IMR-90 (cell line): ENCODE measurements at regions not wholly inside any gene's neighbourhood (a gene's known extent, or its start where the extent isn't known, plus 50 kb on each side); places are given as distances from the start of the nearest gene placed in this dataset.

Experiments
- ATAC-seq: fragments of 200-7000 bp; cut with Tn5 transposase; 2 replicates; pipeline ENCODE4 v1.9.1; 2020; ENCODE audit warnings: low read depth, mild to moderate bottlenecking, moderate library complexity
- BruUV-seq: library from RNA; stranded (reverse); fragments of 400-500 nt; replicated peaks from 2 replicates; lab custom pipeline; 2021; lab: Mats Ljungman, UMichigan
- CTCF ChIA-PET: fragments of 300-600 bp; formaldehyde crosslinking; extraction: SDS; loops from one replicate; lab custom pipeline; 2021; ENCODE audit warnings: antibody characterized with exemption; lab: Yijun Ruan, JAX
- POLR2A ChIA-PET: fragments of 300-600 bp; sonication (Branson Sonifier 250); formaldehyde crosslinking; loops from one replicate; lab custom pipeline; 2022; ENCODE audit warnings: antibody characterized with exemption; ENCODE audit not compliant: unreplicated experiment; lab: Charles Lee
- DNase-seq: peaks from one replicate; pipeline ENCODE4 v3.0.0; 2013
- H2AFZ ChIP-seq: replicated peaks from 2 replicates; pipeline ENCODE3; 2013; ENCODE audit warnings: low read length, mild to moderate bottlenecking; ENCODE audit not compliant: poor library complexity
- H2AK5ac ChIP-seq: 2 replicates; pipeline ENCODE4 v1.6.1; 2013; ENCODE audit warnings: low read depth, low read length, inconsistent platforms
- H2AK9ac ChIP-seq: replicated peaks from 2 replicates; pipeline ENCODE3; 2013; ENCODE audit warnings: mild to moderate bottlenecking, low read depth, low read length, moderate library complexity; ENCODE audit not compliant: poor library complexity
- H2BK120ac ChIP-seq: 2 replicates; pipeline ENCODE4 v1.6.1; 2013; ENCODE audit warnings: low read depth, low read length, inconsistent platforms
- H2BK15ac ChIP-seq: 3 replicates; pipeline ENCODE4 v1.6.1; 2013; ENCODE audit warnings: low read depth, low read length, inconsistent platforms
- H2BK20ac ChIP-seq: 2 replicates; pipeline ENCODE4 v1.6.1; 2013; ENCODE audit warnings: low read depth, mild to moderate bottlenecking, inconsistent platforms, low read length, moderate library complexity
- H2BK5ac ChIP-seq: 2 replicates; pipeline ENCODE4 v1.6.1; 2013; ENCODE audit warnings: mild to moderate bottlenecking, low read depth, low read length, inconsistent platforms; ENCODE audit not compliant: poor library complexity, severe bottlenecking
- H3K14ac ChIP-seq: replicated peaks from 2 replicates; pipeline ENCODE4 v1.6.1; 2013; ENCODE audit warnings: low read depth, low read length, inconsistent platforms
- H3K18ac ChIP-seq: 2 replicates; pipeline ENCODE4 v1.6.1; 2013; ENCODE audit warnings: low read depth, low read length, control low read depth
- H3K23ac ChIP-seq: 2 replicates; pipeline ENCODE4 v1.6.1; 2013; ENCODE audit warnings: low read depth, low read length, inconsistent platforms
- H3K27ac ChIP-seq: 2 replicates; pipeline ENCODE4 v1.5.1; 2013; ENCODE audit warnings: mild to moderate bottlenecking, control low read depth, low read length; ENCODE audit not compliant: insufficient read depth
- H3K27me3 ChIP-seq: 2 replicates; pipeline ENCODE4 v1.6.1; 2013; ENCODE audit warnings: low read length; ENCODE audit not compliant: control insufficient read depth, insufficient read depth
- H3K36me3 ChIP-seq: 2 replicates; pipeline ENCODE4 v1.6.1; 2013; ENCODE audit warnings: low read length, mixed read lengths; ENCODE audit not compliant: control insufficient read depth, insufficient read depth
- H3K4ac ChIP-seq: 2 replicates; pipeline ENCODE4 v1.6.1; 2013; ENCODE audit warnings: low read depth, low read length, inconsistent platforms
- H3K4me1 ChIP-seq: 2 replicates; pipeline ENCODE4 v1.6.1; 2013; ENCODE audit warnings: low read length, mixed read lengths; ENCODE audit not compliant: control insufficient read depth, insufficient read depth
- H3K4me2 ChIP-seq: 2 replicates; pipeline ENCODE4 v1.6.1; 2013; ENCODE audit warnings: low read depth, mild to moderate bottlenecking, control low read depth, low read length, moderate library complexity
- H3K4me3 ChIP-seq: 2 replicates; pipeline ENCODE4 v1.5.1; 2013; ENCODE audit warnings: low read depth, mild to moderate bottlenecking, control low read depth, low read length, moderate library complexity; ENCODE audit not compliant: insufficient read depth
- H3K56ac ChIP-seq: 2 replicates; pipeline ENCODE4 v1.6.1; 2013; ENCODE audit warnings: low read length, inconsistent platforms; ENCODE audit not compliant: insufficient read depth; ENCODE audit errors: extremely low read depth
- H3K79me1 ChIP-seq, 2 experiments: 2 replicates each; pipeline ENCODE4 v1.6.1; 2013; ENCODE audit warnings: low read length in 2 of 2, inconsistent platforms in 1 of 2, low read depth in 1 of 2
- H3K9ac ChIP-seq: 2 replicates; pipeline ENCODE4 v1.6.1; 2013; ENCODE audit warnings: low read depth, low read length, control low read depth
- H3K9me1 ChIP-seq: 2 replicates; pipeline ENCODE4 v1.6.1; 2013; ENCODE audit warnings: low read length, inconsistent platforms; ENCODE audit not compliant: insufficient read depth
- H3K9me3 ChIP-seq: 2 replicates; pipeline ENCODE4 v1.6.1; 2013; ENCODE audit warnings: low read length; ENCODE audit not compliant: control insufficient read depth, insufficient read depth
- H4K20me1 ChIP-seq: 2 replicates; pipeline ENCODE4 v1.6.1; 2013; ENCODE audit warnings: low read length, inconsistent platforms; ENCODE audit not compliant: insufficient read depth
- H4K5ac ChIP-seq: 2 replicates; pipeline ENCODE4 v1.6.1; 2013; ENCODE audit warnings: mild to moderate bottlenecking, low read depth, low read length, control low read depth
- H4K8ac ChIP-seq, 2 experiments: 2 replicates each; pipeline ENCODE4 v1.6.1; 2013; ENCODE audit warnings: low read depth in 2 of 2, low read length in 2 of 2, control low read depth in 1 of 2, inconsistent platforms in 1 of 2
- H4K91ac ChIP-seq: 2 replicates; pipeline ENCODE4 v1.6.1; 2013; ENCODE audit warnings: low read depth, low read length, inconsistent platforms; ENCODE audit not compliant: insufficient read depth
- BHLHE40 ChIP-seq: fragments of 150-350 bp; IDR thresholded peaks from 2 replicates; pipeline ENCODE4 v1.6.1; 2016; ENCODE audit warnings: mild to moderate bottlenecking, low read depth, low read length
- CEBPB ChIP-seq: IDR thresholded peaks from 2 replicates; pipeline ENCODE4 v1.6.1; 2012; ENCODE audit warnings: low read depth, low read length, improper control_type of control experiment
- CTCF ChIP-seq: conservative IDR thresholded peaks from 2 replicates; pipeline ENCODE4 v1.5.1; 2012; ENCODE audit warnings: mild to moderate bottlenecking, low read depth, low read length, improper control_type of control experiment
- FOS ChIP-seq: fragments of 150-350 bp; IDR thresholded peaks from 2 replicates; pipeline ENCODE4 v1.6.1; 2016; ENCODE audit warnings: low read depth, low read length
- MAFK ChIP-seq: IDR thresholded peaks from 2 replicates; pipeline ENCODE4 v1.6.1; 2012; ENCODE audit warnings: low read depth, low read length, improper control_type of control experiment
- MAZ ChIP-seq: IDR thresholded peaks from 2 replicates; pipeline ENCODE4 v1.6.1; 2012; ENCODE audit warnings: low read depth, mild to moderate bottlenecking, low read length, improper control_type of control experiment, moderate library complexity, borderline replicate concordance
- MXI1 ChIP-seq: IDR thresholded peaks from 2 replicates; pipeline ENCODE4 v1.6.1; 2012; ENCODE audit warnings: low read depth, mild to moderate bottlenecking, low read length, moderate library complexity, borderline replicate concordance
- NFE2L2 ChIP-seq: fragments of 150-350 bp; IDR thresholded peaks from 2 replicates; pipeline ENCODE4 v1.6.1; 2016; ENCODE audit warnings: low read depth, mild to moderate bottlenecking, low read length
- POLR2A ChIP-seq: IDR thresholded peaks from 2 replicates; pipeline ENCODE4 v1.6.1; 2012; ENCODE audit warnings: mild to moderate bottlenecking, low read depth, low read length
- RAD21 ChIP-seq: IDR thresholded peaks from 2 replicates; pipeline ENCODE4 v1.6.1; 2012; ENCODE audit warnings: low read length, improper control_type of control experiment
- RCOR1 ChIP-seq: IDR thresholded peaks from 2 replicates; pipeline ENCODE4 v1.6.1; 2012; ENCODE audit warnings: mild to moderate bottlenecking, low read length, improper control_type of control experiment; ENCODE audit not compliant: insufficient replicate concordance
- RFX5 ChIP-seq: IDR thresholded peaks from 2 replicates; pipeline ENCODE4 v1.8.0; 2012; ENCODE audit warnings: low read depth, mild to moderate bottlenecking, low read length, moderate library complexity
- SMC3 ChIP-seq: fragments of 150-350 bp; IDR thresholded peaks from 2 replicates; pipeline ENCODE4 v1.6.1; 2016; ENCODE audit warnings: low read depth, mild to moderate bottlenecking, antibody characterized with exemption, low read length, moderate library complexity
- WGBS, 2 experiments: methylation state at CpG; one replicate each; pipeline versions ENCODE4 v1.1.5 to v1.1.7; 2013; ENCODE audit warnings: missing lambda C conversion rate in 2 of 2; ENCODE audit not compliant: insufficient read length in 1 of 2; ENCODE audit errors: extremely low coverage in 2 of 2; 5-methylcytosine and 5-hydroxymethylcytosine counted together
- dilution Hi-C: fragments of 300-500 bp; cut with HindIII; formaldehyde crosslinking; loops from one replicate; pipeline ENCODE4 v1.14.3; 2018; ENCODE audit warnings: low sequenced_read_pairs; ENCODE audit not compliant: unreplicated experiment
- in situ Hi-C: fragments of 300-500 bp; cut with MboI; formaldehyde crosslinking; loops from 3 replicates; pipeline ENCODE4 v1.14.3; 2019; ENCODE audit warnings: low sequenced_read_pairs, inconsistent platforms, mixed read lengths
- intact Hi-C: fragments of 100-400 bp; cut with micrococcal nuclease; formaldehyde crosslinking; loops from 2 replicates; pipeline ENCODE4 v1.10.0; 2022
- TF ChIP-seq, protein P1 (sequence below): fragments of 150-350 bp; IDR thresholded peaks from 2 replicates; pipeline ENCODE4 v1.6.1; 2017; ENCODE audit warnings: mild to moderate bottlenecking, antibody characterized with exemption, low read length, low read depth

DNA sequence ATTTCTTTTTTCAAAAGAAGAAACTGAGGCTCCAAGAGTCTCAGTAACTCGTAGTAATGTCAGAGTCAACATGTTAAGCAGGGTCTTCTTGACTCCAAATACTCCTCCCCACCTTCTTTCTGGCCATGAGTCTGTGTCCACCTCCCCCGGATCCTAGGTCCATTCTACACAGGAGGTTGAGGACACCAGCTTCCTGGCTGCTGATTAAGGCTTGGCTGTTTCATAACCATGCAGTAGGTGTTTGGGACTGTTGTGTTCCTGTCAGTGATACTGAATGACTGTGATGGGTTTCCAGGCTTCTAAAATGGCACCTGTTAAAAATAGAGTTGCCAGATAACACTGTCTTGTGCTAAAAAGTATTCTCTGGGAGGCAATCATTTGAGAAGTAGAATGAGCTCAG is 130.8 kb upstream of the IL12A start:
- CTCF ChIA-PET = no interaction called here
- intact Hi-C loops (no loop called here), dilution Hi-C loops (no loop called here), in situ Hi-C loops (no loop called here)
- H3K27ac ChIP-seq = no peak overlapping the region
- no peak overlapping the region for H3K23ac ChIP-seq
- no peak overlapping the region for H2AFZ ChIP-seq
- peaks cover 41 to 70% of the 10 kb centered on the region in 2 experiments for H3K79me1 ChIP-seq
- H3K9ac ChIP-seq = no peak overlapping the region
- H3K4me2 ChIP-seq = no peak overlapping the region
- no peak overlapping the region for H2BK5ac ChIP-seq
- H3K4me3 ChIP-seq = no peak overlapping the region
- POLR2A ChIA-PET = no interaction called here
- no peaks in the 10 kb centered on the region for H3K27me3 ChIP-seq
- H3K4ac ChIP-seq = no peak overlapping the region
- H3K18ac ChIP-seq = peak overlapping the region; percentile 43; the same call in 1 of the 2 replicates
- no peak overlapping the region for H3K56ac ChIP-seq
- H2BK15ac ChIP-seq = no peak overlapping the region; the same call in 2 of the 3 replicates
- no peak for DNase-seq
- no CpG with 5 or more reads among the region's 2 CpGs for WGBS, 2 experiments
- H2BK20ac ChIP-seq = no peak overlapping the region
- H3K36me3 ChIP-seq = no peaks in the 10 kb centered on the region
- peaks cover 27% of the 10 kb centered on the region for H3K9me1 ChIP-seq
- no peaks in the 10 kb centered on the region for H3K9me3 ChIP-seq
- H2AK9ac ChIP-seq = no peak overlapping the region
- H3K4me1 ChIP-seq = peaks cover 30% of the 10 kb centered on the region
- H4K91ac ChIP-seq = peak overlapping the region; percentile 43
- peaks cover 26% of the 10 kb centered on the region; the same call in 1 of the 2 replicates for H4K20me1 ChIP-seq
- no peak for ATAC-seq
- H4K8ac ChIP-seq = no peak overlapping the region
- H3K14ac ChIP-seq = 0 out of 2 replicates have a peak overlapping the region, but pooled peaks have one; percentile 39
- H2BK120ac ChIP-seq = no peak overlapping the region
- BruUV-seq = no TSS peak
- TF ChIP-seq FOS = no peak
- no peak for TF ChIP-seq MAZ
- TF ChIP-seq, protein P1, sequence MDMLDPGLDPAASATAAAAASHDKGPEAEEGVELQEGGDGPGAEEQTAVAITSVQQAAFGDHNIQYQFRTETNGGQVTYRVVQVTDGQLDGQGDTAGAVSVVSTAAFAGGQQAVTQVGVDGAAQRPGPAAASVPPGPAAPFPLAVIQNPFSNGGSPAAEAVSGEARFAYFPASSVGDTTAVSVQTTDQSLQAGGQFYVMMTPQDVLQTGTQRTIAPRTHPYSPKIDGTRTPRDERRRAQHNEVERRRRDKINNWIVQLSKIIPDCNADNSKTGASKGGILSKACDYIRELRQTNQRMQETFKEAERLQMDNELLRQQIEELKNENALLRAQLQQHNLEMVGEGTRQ = no peak
- TF ChIP-seq NFE2L2 = no peak
- TF ChIP-seq POLR2A = no peak
- TF ChIP-seq CEBPB = no peak
- TF ChIP-seq RCOR1 = no peak
- no peak for TF ChIP-seq MAFK
- TF ChIP-seq RFX5 = no peak
- TF ChIP-seq RAD21 = no peak
- no peak for TF ChIP-seq MXI1
- no peak for TF ChIP-seq CTCF
- no peak for TF ChIP-seq BHLHE40
- TF ChIP-seq SMC3 = no peak
- peak overlapping the region; percentile 42 for H4K5ac ChIP-seq
- H2AK5ac ChIP-seq = no peak overlapping the region; the same call in 1 of the 2 replicates
